DND-41 (cell line): ENCODE measurements at regions not wholly inside any gene's neighbourhood (a gene's known extent, or its start where the extent isn't known, plus 50 kb on each side); places are given as distances from the start of the nearest gene placed in this dataset.

ENCODE experiments used
- ATAC-seq: fragments of 200-7000 bp; cut with Tn5 transposase; 3 replicates; pipeline ENCODE4 v1.9.1; 2021; ENCODE audit warnings: low read depth; ENCODE audit not compliant: insufficient read depth
- DNase-seq: peaks from one replicate; pipeline ENCODE4 v3.0.0-alpha.2; 2020
- H2AFZ ChIP-seq: 2 replicates; pipeline ENCODE4 v1.6.0; 2012; ENCODE audit warnings: low read depth, low read length
- H3K27ac ChIP-seq: 2 replicates; pipeline ENCODE4 v1.5.1; 2012; ENCODE audit warnings: low read length, inconsistent platforms
- H3K27me3 ChIP-seq: fragments of 200-600 bp; sonication (generic); 2 replicates; pipeline ENCODE4 v1.6.0; 2012; ENCODE audit warnings: low read length, mild to moderate bottlenecking, inconsistent platforms; ENCODE audit not compliant: insufficient read depth, poor library complexity
- H3K36me3 ChIP-seq: 2 replicates; pipeline ENCODE4 v1.5.1; 2012; ENCODE audit warnings: low read length, inconsistent platforms; ENCODE audit not compliant: insufficient read depth
- H3K4me1 ChIP-seq: 2 replicates; pipeline ENCODE4 v1.5.1; 2012; ENCODE audit warnings: mild to moderate bottlenecking, low read length; ENCODE audit not compliant: insufficient read depth
- H3K4me2 ChIP-seq: 2 replicates; pipeline ENCODE4 v1.6.0; 2012; ENCODE audit warnings: mild to moderate bottlenecking, moderate library complexity, low read length, inconsistent platforms; ENCODE audit not compliant: insufficient read depth
- H3K4me3 ChIP-seq, 2 experiments: fragments of 200-600 bp in 1 of 2; shearing (Covaris generic) in 1 of 2; 2 replicates each; pipeline ENCODE4 v1.5.1; 2012 to 2016; ENCODE audit warnings: inconsistent platforms in 2 of 2, low read length in 2 of 2, mild to moderate bottlenecking in 2 of 2, low read depth in 1 of 2, moderate library complexity in 1 of 2
- H3K79me2 ChIP-seq: 2 replicates; pipeline ENCODE4 v1.6.0; 2012; ENCODE audit warnings: low read length, inconsistent platforms; ENCODE audit not compliant: insufficient read depth
- H3K9ac ChIP-seq: 2 replicates; pipeline ENCODE4 v1.6.0; 2012; ENCODE audit warnings: low read depth, mild to moderate bottlenecking, inconsistent platforms, low read length, moderate library complexity
- H3K9me3 ChIP-seq: 2 replicates; pipeline ENCODE4 v1.5.1; 2012; ENCODE audit warnings: low read length, moderate library complexity, mild to moderate bottlenecking, inconsistent platforms; ENCODE audit not compliant: insufficient read depth, severe bottlenecking
- H4K20me1 ChIP-seq: 2 replicates; pipeline ENCODE4 v1.6.0; 2012; ENCODE audit warnings: low read length; ENCODE audit not compliant: insufficient read depth
- CTCF ChIP-seq: IDR thresholded peaks from 2 replicates; pipeline ENCODE4 v1.5.1; 2012; ENCODE audit warnings: borderline replicate concordance, low read length, moderate library complexity, mild to moderate bottlenecking; ENCODE audit not compliant: poor library complexity, severe bottlenecking; ENCODE audit errors: extremely low read depth
- EZH2 ChIP-seq: IDR thresholded peaks from 3 replicates; pipeline ENCODE4 v1.6.1; 2012; ENCODE audit warnings: borderline replicate concordance, low read depth, mild to moderate bottlenecking, moderate library complexity, low read length, inconsistent platforms; ENCODE audit not compliant: severe bottlenecking

GRCh38 chr11:134846328-134847082 lies 434.5 kb upstream of the B3GAT1 start:
- no peak for DNase-seq
- Histone ChIP-seq H3K36me3 (no peaks in the 10 kb centered on the region), H4K20me1 (no peaks in the 10 kb centered on the region), H3K9me3 (no peaks in the 10 kb centered on the region), H3K4me2 (no peak overlapping the region), H3K79me2 (no peaks in the 10 kb centered on the region), H3K4me1 (peaks cover 15% of the 10 kb centered on the region), H3K27me3 (no peaks in the 10 kb centered on the region), H3K4me3 (no peak overlapping the region), H3K9ac (no peak overlapping the region), H2AFZ (no peak overlapping the region), H3K27ac (no peak overlapping the region)
- TF ChIP-seq CTCF (no peak), EZH2 (no peak)
- ATAC-seq: no peak

GRCh38 chr11:134845474-134846327 lies 433.7 kb upstream of the B3GAT1 start:
- H3K9me3 ChIP-seq: no peaks in the 10 kb centered on the region
- H4K20me1 ChIP-seq: no peaks in the 10 kb centered on the region
- H3K27me3 ChIP-seq: no peaks in the 10 kb centered on the region
- no peak overlapping the region for H3K9ac ChIP-seq
- TF ChIP-seq EZH2: no peak
- no peak for TF ChIP-seq CTCF
- H3K79me2 ChIP-seq: no peaks in the 10 kb centered on the region
- no peak overlapping the region for H3K4me2 ChIP-seq
- DNase-seq (no peak), ATAC-seq (no peak)
- no peak overlapping the region for H3K27ac ChIP-seq
- no peak overlapping the region for H3K4me3 ChIP-seq
- no peaks in the 10 kb centered on the region for H3K36me3 ChIP-seq
- no peak overlapping the region for H2AFZ ChIP-seq
- peaks cover 23% of the 10 kb centered on the region for H3K4me1 ChIP-seq

GRCh38 chr11:134844838-134845237 lies 432.8 kb upstream of the B3GAT1 start:
- Histone ChIP-seq H3K27me3 (no peaks in the 10 kb centered on the region), H3K4me1 (peaks cover 25% of the 10 kb centered on the region), H3K27ac (no peak overlapping the region), H3K4me2 (no peak overlapping the region), H3K36me3 (no peaks in the 10 kb centered on the region), H3K4me3 (no peak overlapping the region), H3K79me2 (no peaks in the 10 kb centered on the region), H4K20me1 (no peaks in the 10 kb centered on the region), H3K9ac (no peak overlapping the region), H2AFZ (no peak overlapping the region), H3K9me3 (no peaks in the 10 kb centered on the region)
- TF ChIP-seq EZH2: no peak
- no peak for TF ChIP-seq CTCF
- no peak for DNase-seq
- ATAC-seq: no peak
